ENCODE measurements at regions not wholly inside any gene's neighbourhood (a gene's known extent, or its start where the extent isn't known, plus 50 kb on each side); places are given as distances from the start of the nearest gene placed in this dataset.

- no peak for TF ChIP-seq FOXP2 (optimal IDR thresholded peaks at IDR 0.05; ENCODE audit: control extremely low read depth, extremely low read length, insufficient read depth)
- TF ChIP-seq POLR2AphosphoS5 (IDR thresholded peaks at IDR 0.05; ENCODE audit: borderline replicate concordance, low read depth, low read length) = no peak
Observed at GRCh38 chr3:179512378-179512777, 50.3 kb upstream of the ACTL6A start.
